IMR-90 (cell line): ENCODE measurements at regions not wholly inside any gene's neighbourhood (a gene's known extent, or its start where the extent isn't known, plus 50 kb on each side); places are given as distances from the start of the nearest gene placed in this dataset.

ENCODE experiments used
- ATAC-seq: fragments of 200-7000 bp; cut with Tn5 transposase; 2 replicates; pipeline ENCODE4 v1.9.1; 2020; ENCODE audit warnings: low read depth, mild to moderate bottlenecking, moderate library complexity
- BruUV-seq: library from RNA; stranded (reverse); fragments of 400-500 nt; replicated peaks from 2 replicates; lab custom pipeline; 2021; lab: Mats Ljungman, UMichigan
- CTCF ChIA-PET: fragments of 300-600 bp; formaldehyde crosslinking; extraction: SDS; loops from one replicate; lab custom pipeline; 2021; ENCODE audit warnings: antibody characterized with exemption; lab: Yijun Ruan, JAX
- POLR2A ChIA-PET: fragments of 300-600 bp; sonication (Branson Sonifier 250); formaldehyde crosslinking; loops from one replicate; lab custom pipeline; 2022; ENCODE audit warnings: antibody characterized with exemption; ENCODE audit not compliant: unreplicated experiment; lab: Charles Lee
- DNase-seq: peaks from one replicate; pipeline ENCODE4 v3.0.0; 2013
- H2AFZ ChIP-seq: replicated peaks from 2 replicates; pipeline ENCODE3; 2013; ENCODE audit warnings: low read length, mild to moderate bottlenecking; ENCODE audit not compliant: poor library complexity
- H2AK5ac ChIP-seq: 2 replicates; pipeline ENCODE4 v1.6.1; 2013; ENCODE audit warnings: low read depth, low read length, inconsistent platforms
- H2AK9ac ChIP-seq: replicated peaks from 2 replicates; pipeline ENCODE3; 2013; ENCODE audit warnings: mild to moderate bottlenecking, low read depth, low read length, moderate library complexity; ENCODE audit not compliant: poor library complexity
- H2BK120ac ChIP-seq: 2 replicates; pipeline ENCODE4 v1.6.1; 2013; ENCODE audit warnings: low read depth, low read length, inconsistent platforms
- H2BK15ac ChIP-seq: 3 replicates; pipeline ENCODE4 v1.6.1; 2013; ENCODE audit warnings: low read depth, low read length, inconsistent platforms
- H2BK20ac ChIP-seq: 2 replicates; pipeline ENCODE4 v1.6.1; 2013; ENCODE audit warnings: low read depth, mild to moderate bottlenecking, inconsistent platforms, low read length, moderate library complexity
- H2BK5ac ChIP-seq: 2 replicates; pipeline ENCODE4 v1.6.1; 2013; ENCODE audit warnings: mild to moderate bottlenecking, low read depth, low read length, inconsistent platforms; ENCODE audit not compliant: poor library complexity, severe bottlenecking
- H3K14ac ChIP-seq: replicated peaks from 2 replicates; pipeline ENCODE4 v1.6.1; 2013; ENCODE audit warnings: low read depth, low read length, inconsistent platforms
- H3K18ac ChIP-seq: 2 replicates; pipeline ENCODE4 v1.6.1; 2013; ENCODE audit warnings: low read depth, low read length, control low read depth
- H3K23ac ChIP-seq: 2 replicates; pipeline ENCODE4 v1.6.1; 2013; ENCODE audit warnings: low read depth, low read length, inconsistent platforms
- H3K27ac ChIP-seq: 2 replicates; pipeline ENCODE4 v1.5.1; 2013; ENCODE audit warnings: mild to moderate bottlenecking, control low read depth, low read length; ENCODE audit not compliant: insufficient read depth
- H3K27me3 ChIP-seq: 2 replicates; pipeline ENCODE4 v1.6.1; 2013; ENCODE audit warnings: low read length; ENCODE audit not compliant: control insufficient read depth, insufficient read depth
- H3K36me3 ChIP-seq: 2 replicates; pipeline ENCODE4 v1.6.1; 2013; ENCODE audit warnings: low read length, mixed read lengths; ENCODE audit not compliant: control insufficient read depth, insufficient read depth
- H3K4ac ChIP-seq: 2 replicates; pipeline ENCODE4 v1.6.1; 2013; ENCODE audit warnings: low read depth, low read length, inconsistent platforms
- H3K4me1 ChIP-seq: 2 replicates; pipeline ENCODE4 v1.6.1; 2013; ENCODE audit warnings: low read length, mixed read lengths; ENCODE audit not compliant: control insufficient read depth, insufficient read depth
- H3K4me2 ChIP-seq: 2 replicates; pipeline ENCODE4 v1.6.1; 2013; ENCODE audit warnings: low read depth, mild to moderate bottlenecking, control low read depth, low read length, moderate library complexity
- H3K4me3 ChIP-seq: 2 replicates; pipeline ENCODE4 v1.5.1; 2013; ENCODE audit warnings: low read depth, mild to moderate bottlenecking, control low read depth, low read length, moderate library complexity; ENCODE audit not compliant: insufficient read depth
- H3K56ac ChIP-seq: 2 replicates; pipeline ENCODE4 v1.6.1; 2013; ENCODE audit warnings: low read length, inconsistent platforms; ENCODE audit not compliant: insufficient read depth; ENCODE audit errors: extremely low read depth
- H3K79me1 ChIP-seq, 2 experiments: 2 replicates each; pipeline ENCODE4 v1.6.1; 2013; ENCODE audit warnings: low read length in 2 of 2, inconsistent platforms in 1 of 2, low read depth in 1 of 2
- H3K9ac ChIP-seq: 2 replicates; pipeline ENCODE4 v1.6.1; 2013; ENCODE audit warnings: low read depth, low read length, control low read depth
- H3K9me1 ChIP-seq: 2 replicates; pipeline ENCODE4 v1.6.1; 2013; ENCODE audit warnings: low read length, inconsistent platforms; ENCODE audit not compliant: insufficient read depth
- H3K9me3 ChIP-seq: 2 replicates; pipeline ENCODE4 v1.6.1; 2013; ENCODE audit warnings: low read length; ENCODE audit not compliant: control insufficient read depth, insufficient read depth
- H4K20me1 ChIP-seq: 2 replicates; pipeline ENCODE4 v1.6.1; 2013; ENCODE audit warnings: low read length, inconsistent platforms; ENCODE audit not compliant: insufficient read depth
- H4K5ac ChIP-seq: 2 replicates; pipeline ENCODE4 v1.6.1; 2013; ENCODE audit warnings: mild to moderate bottlenecking, low read depth, low read length, control low read depth
- H4K8ac ChIP-seq, 2 experiments: 2 replicates each; pipeline ENCODE4 v1.6.1; 2013; ENCODE audit warnings: low read depth in 2 of 2, low read length in 2 of 2, control low read depth in 1 of 2, inconsistent platforms in 1 of 2
- H4K91ac ChIP-seq: 2 replicates; pipeline ENCODE4 v1.6.1; 2013; ENCODE audit warnings: low read depth, low read length, inconsistent platforms; ENCODE audit not compliant: insufficient read depth
- BHLHE40 ChIP-seq: fragments of 150-350 bp; IDR thresholded peaks from 2 replicates; pipeline ENCODE4 v1.6.1; 2016; ENCODE audit warnings: mild to moderate bottlenecking, low read depth, low read length
- CHD1 ChIP-seq: IDR thresholded peaks from 2 replicates; pipeline ENCODE4 v1.6.1; 2012; ENCODE audit warnings: low read depth, low read length, improper control_type of control experiment
- CTCF ChIP-seq: conservative IDR thresholded peaks from 2 replicates; pipeline ENCODE4 v1.5.1; 2012; ENCODE audit warnings: mild to moderate bottlenecking, low read depth, low read length, improper control_type of control experiment
- ELK1 ChIP-seq: fragments of 150-350 bp; IDR thresholded peaks from 2 replicates; pipeline ENCODE4 v1.6.1; 2016; ENCODE audit warnings: low read depth, mild to moderate bottlenecking, low read length, moderate library complexity, borderline replicate concordance
- FOS ChIP-seq: fragments of 150-350 bp; IDR thresholded peaks from 2 replicates; pipeline ENCODE4 v1.6.1; 2016; ENCODE audit warnings: low read depth, low read length
- MAZ ChIP-seq: IDR thresholded peaks from 2 replicates; pipeline ENCODE4 v1.6.1; 2012; ENCODE audit warnings: low read depth, mild to moderate bottlenecking, low read length, improper control_type of control experiment, moderate library complexity, borderline replicate concordance
- MXI1 ChIP-seq: IDR thresholded peaks from 2 replicates; pipeline ENCODE4 v1.6.1; 2012; ENCODE audit warnings: low read depth, mild to moderate bottlenecking, low read length, moderate library complexity, borderline replicate concordance
- RFX5 ChIP-seq: IDR thresholded peaks from 2 replicates; pipeline ENCODE4 v1.8.0; 2012; ENCODE audit warnings: low read depth, mild to moderate bottlenecking, low read length, moderate library complexity
- WGBS, 2 experiments: methylation state at CpG; one replicate each; pipeline versions ENCODE4 v1.1.5 to v1.1.7; 2013; ENCODE audit warnings: missing lambda C conversion rate in 2 of 2; ENCODE audit not compliant: insufficient read length in 1 of 2; ENCODE audit errors: extremely low coverage in 2 of 2; 5-methylcytosine and 5-hydroxymethylcytosine counted together
- dilution Hi-C: fragments of 300-500 bp; cut with HindIII; formaldehyde crosslinking; loops from one replicate; pipeline ENCODE4 v1.14.3; 2018; ENCODE audit warnings: low sequenced_read_pairs; ENCODE audit not compliant: unreplicated experiment
- in situ Hi-C: fragments of 300-500 bp; cut with MboI; formaldehyde crosslinking; loops from 3 replicates; pipeline ENCODE4 v1.14.3; 2019; ENCODE audit warnings: low sequenced_read_pairs, inconsistent platforms, mixed read lengths
- intact Hi-C: fragments of 100-400 bp; cut with micrococcal nuclease; formaldehyde crosslinking; loops from 2 replicates; pipeline ENCODE4 v1.10.0; 2022

- H3K4ac ChIP-seq = peak overlapping the region; percentile 100
- DNase-seq (no peak), ATAC-seq (no peak)
- H3K56ac ChIP-seq = no peak overlapping the region
- H4K20me1 ChIP-seq = no peaks in the 10 kb centered on the region
- TF ChIP-seq CHD1 (no peak), ELK1 (no peak), MAZ (no peak), BHLHE40 (no peak), MXI1 (no peak), CTCF (no peak), RFX5 (no peak), FOS (no peak)
- peaks cover 20% of the 10 kb centered on the region for H3K9me1 ChIP-seq
- ChIA-PET CTCF (no interaction called here), POLR2A (no interaction called here)
- peak overlapping the region in 1 of 2 experiments; percentile 98; a peak in 3 of 4 replicates for H4K8ac ChIP-seq
- 85% methylated on average over 2 of the region's 2 CpGs; no CpG with 5 or more reads in 1 of the 2 experiments for WGBS, 2 experiments
- no peak overlapping the region for H3K9ac ChIP-seq
- peak overlapping the region; percentile 47 for H2AK9ac ChIP-seq
- H3K4me3 ChIP-seq = no peak overlapping the region
- no peak overlapping the region for H3K4me2 ChIP-seq
- peak overlapping the region; percentile 97; the same call in 1 of the 2 replicates for H3K27ac ChIP-seq
- intact Hi-C loops = no loop called here
- peak overlapping the region; percentile 39; the same call in 1 of the 2 replicates for H3K23ac ChIP-seq
- H2BK15ac ChIP-seq = peak overlapping the region; percentile 81; the same call in 2 of the 3 replicates
- peak overlapping the region; percentile 100 for H2BK120ac ChIP-seq
- no peak overlapping the region for H2AFZ ChIP-seq
- in situ Hi-C loops = no loop called here
- dilution Hi-C loops = no loop called here
- no peaks in the 10 kb centered on the region for H3K36me3 ChIP-seq
- no peaks in the 10 kb centered on the region for H3K27me3 ChIP-seq
- peak overlapping the region; percentile 96 for H2BK5ac ChIP-seq
- BruUV-seq = no TSS peak
- H3K14ac ChIP-seq = peak overlapping the region; percentile 37; the same call in 1 of the 2 replicates
- peak overlapping the region; percentile 75 for H3K18ac ChIP-seq
- H4K5ac ChIP-seq = peak overlapping the region; percentile 55
- no peaks in the 10 kb centered on the region for H3K9me3 ChIP-seq
- peak overlapping the region; percentile 100; the same call in 1 of the 2 replicates for H2BK20ac ChIP-seq
- peak overlapping the region; percentile 100 for H4K91ac ChIP-seq
- H3K79me1 ChIP-seq = peaks cover 0 to 5% of the 10 kb centered on the region in 2 experiments; a peak in 1 of 4 replicates
- H2AK5ac ChIP-seq = peak overlapping the region; percentile 98
- H3K4me1 ChIP-seq = peaks cover 42% of the 10 kb centered on the region
Measured at GRCh38 chr2:42922293-42922692, 129.9 kb upstream of the HAAO start.
